ENCODE measurements at regions not wholly inside any gene's neighbourhood (a gene's known extent, or its start where the extent isn't known, plus 50 kb on each side); places are given as distances from the start of the nearest gene placed in this dataset.

DNA sequence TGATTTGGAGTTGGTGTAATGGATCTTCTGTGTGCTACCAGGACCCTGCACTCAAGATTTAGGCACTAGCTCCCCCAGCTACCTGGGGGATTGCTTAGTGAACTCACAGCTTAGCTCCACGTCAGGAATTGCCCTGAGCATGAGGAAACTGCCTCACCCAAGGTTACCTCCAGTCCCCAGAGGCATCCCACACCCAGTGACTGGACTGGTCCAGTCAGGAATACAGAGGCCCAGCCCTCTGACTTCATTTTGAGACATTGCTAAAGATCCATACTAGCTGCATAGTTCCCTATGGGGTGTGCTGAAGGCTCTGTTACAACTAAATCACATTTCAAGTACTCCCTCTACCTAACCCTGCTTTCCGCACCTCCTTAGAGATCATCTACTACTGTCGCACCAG is 364.7 kb downstream of the EFNA5 start:
- Histone ChIP-seq H3K27ac (no peak overlapping the region), H3K36me3 (no peaks in the 10 kb centered on the region), H3K9me3 (no peaks in the 10 kb centered on the region), H3K4me1 (no peaks in the 10 kb centered on the region), H3K4me3 (no peak overlapping the region), H3K27me3 (no peaks in the 10 kb centered on the region)
- intact Hi-C loops (cut with DNase I): no loop called here
- TF ChIP-seq POLR2A (IDR thresholded peaks at IDR 0.05): no peak
- TF ChIP-seq POLR2AphosphoS5 (IDR thresholded peaks at IDR 0.05): no peak
- TF ChIP-seq EP300 (IDR thresholded peaks at IDR 0.05): no peak
- no peak for TF ChIP-seq CTCF (IDR thresholded peaks at IDR 0.05)
- no peak for DNase-seq
- 85 to 87% methylated on average over 3 of the region's 3 CpGs for WGBS, 2 donors

DNA sequence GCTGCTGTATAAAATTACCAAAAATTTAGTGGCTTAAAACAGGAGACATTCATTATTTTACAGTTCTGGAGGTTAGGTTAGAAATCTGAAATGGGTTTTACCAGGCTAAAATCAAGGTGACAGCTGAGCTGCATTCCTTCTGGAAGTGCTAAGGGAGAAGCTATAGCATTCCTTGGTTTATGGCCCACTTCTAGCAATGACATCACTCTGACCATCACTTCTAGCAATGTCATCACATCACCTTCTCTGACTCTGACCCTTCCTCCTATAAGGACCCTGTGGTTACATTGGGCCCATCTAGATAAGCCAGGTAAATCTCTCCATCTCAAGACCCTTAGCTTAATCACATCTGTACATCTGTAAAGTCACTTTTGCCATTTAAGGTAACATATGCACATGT is 366.1 kb downstream of the EFNA5 start:
- DNase-seq: no peak
- no peak overlapping the region for H3K27ac ChIP-seq
- TF ChIP-seq POLR2AphosphoS5 (IDR thresholded peaks at IDR 0.05): no peak
- no peak for TF ChIP-seq CTCF (IDR thresholded peaks at IDR 0.05)
- TF ChIP-seq POLR2A (IDR thresholded peaks at IDR 0.05): no peak
- no peak for TF ChIP-seq EP300 (IDR thresholded peaks at IDR 0.05)

DNA sequence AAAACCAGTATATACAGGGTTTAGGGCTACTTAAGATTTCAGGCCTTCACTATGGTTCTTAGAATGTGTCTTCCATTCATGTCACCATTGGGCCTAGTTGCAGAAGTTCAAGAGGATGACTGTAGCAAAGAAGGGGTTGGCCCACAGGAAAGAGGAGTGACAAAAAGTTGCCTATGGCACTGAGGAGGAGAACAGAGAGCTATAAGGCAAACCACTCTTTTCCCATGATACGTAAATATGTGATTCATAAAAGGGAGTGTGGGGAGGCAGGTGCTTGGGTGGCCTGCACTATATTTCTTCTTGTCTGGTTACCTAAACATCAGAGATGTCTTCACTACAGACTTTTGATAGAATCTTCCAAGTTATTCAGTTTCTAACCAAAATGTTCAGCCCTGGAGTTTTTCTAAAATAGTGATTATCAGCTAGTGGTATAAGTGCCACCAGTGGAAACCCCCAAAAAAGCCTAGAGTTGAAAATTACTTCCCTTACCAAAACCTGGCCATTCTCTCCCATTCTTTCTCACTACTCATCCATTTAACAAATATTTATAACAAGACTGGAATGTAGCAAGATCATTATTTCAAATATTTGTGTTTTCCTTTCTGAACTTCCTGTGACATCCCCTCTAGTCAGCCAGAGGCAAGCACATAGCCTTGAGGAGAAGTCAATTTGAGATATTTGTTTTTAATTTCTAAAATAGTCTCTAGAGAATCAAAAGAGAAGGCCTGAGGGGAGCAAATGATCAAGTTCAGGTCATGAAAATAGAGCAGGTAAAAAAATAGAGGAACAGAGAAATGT is 367.4 kb downstream of the EFNA5 start:
- intact Hi-C loops (cut with DNase I): no loop called here
- no peaks in the 10 kb centered on the region for H3K27me3 ChIP-seq
- DNase-seq: no peak
- H3K36me3 ChIP-seq: no peaks in the 10 kb centered on the region
- TF ChIP-seq EP300 (IDR thresholded peaks at IDR 0.05) (no peak), POLR2A (IDR thresholded peaks at IDR 0.05) (no peak), POLR2AphosphoS5 (IDR thresholded peaks at IDR 0.05) (no peak), CTCF (IDR thresholded peaks at IDR 0.05) (no peak)
- 92 to 96% methylated on average over 1 of the region's 1 CpG for WGBS, 2 donors
- H3K9me3 ChIP-seq: no peaks in the 10 kb centered on the region
- no peak overlapping the region for H3K27ac ChIP-seq
- H3K4me1 ChIP-seq: no peaks in the 10 kb centered on the region
- H3K4me3 ChIP-seq: no peak overlapping the region

More for the DNA sequence above, 366.1 kb downstream of the EFNA5 start:
- Histone ChIP-seq H3K9me3 (no peaks in the 10 kb centered on the region), H3K27me3 (no peaks in the 10 kb centered on the region), H3K36me3 (no peaks in the 10 kb centered on the region), H3K4me1 (no peaks in the 10 kb centered on the region), H3K4me3 (no peak overlapping the region)
- intact Hi-C loops (cut with DNase I): no loop called here

GRCh38 chr5:107302441-107302840 is 368.3 kb downstream of the EFNA5 start:
- Histone ChIP-seq H3K9me3 (no peaks in the 10 kb centered on the region), H3K27me3 (no peaks in the 10 kb centered on the region), H3K27ac (no peak overlapping the region), H3K4me1 (no peaks in the 10 kb centered on the region), H3K36me3 (no peaks in the 10 kb centered on the region), H3K4me3 (no peak overlapping the region)
- DNase-seq: no peak
- TF ChIP-seq POLR2AphosphoS5 (IDR thresholded peaks at IDR 0.05) (no peak), CTCF (IDR thresholded peaks at IDR 0.05) (no peak), EP300 (IDR thresholded peaks at IDR 0.05) (no peak), POLR2A (IDR thresholded peaks at IDR 0.05) (no peak)
- WGBS, 2 donors: 90 to 95% methylated on average over 3 of the region's 3 CpGs
- intact Hi-C loops (cut with DNase I): no loop called here

DNA sequence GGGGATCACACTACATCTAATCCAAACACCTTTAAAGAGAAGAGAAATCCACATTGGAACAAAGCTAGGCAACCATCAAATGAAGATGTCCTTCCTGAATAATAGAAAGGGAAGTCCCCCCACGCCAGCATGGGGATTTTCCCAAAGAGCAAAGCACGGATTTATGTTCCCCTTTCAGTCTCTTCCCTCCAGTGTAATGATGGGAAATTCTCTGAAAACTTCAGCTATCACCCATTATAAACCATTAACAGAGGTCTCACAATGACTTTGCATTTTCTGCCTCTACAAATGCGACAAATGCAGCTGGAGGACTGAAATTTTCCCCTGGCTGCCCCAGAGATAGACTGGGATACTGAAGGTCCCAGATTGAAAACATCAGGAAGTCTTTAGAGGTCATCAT is 368.7 kb downstream of the EFNA5 start:
- no peak for DNase-seq
- intact Hi-C loops (cut with DNase I): no loop called here
- no peak for TF ChIP-seq POLR2A (IDR thresholded peaks at IDR 0.05)
- no peak for TF ChIP-seq CTCF (IDR thresholded peaks at IDR 0.05)
- no peak for TF ChIP-seq EP300 (IDR thresholded peaks at IDR 0.05)
- TF ChIP-seq POLR2AphosphoS5 (IDR thresholded peaks at IDR 0.05): no peak

More for the DNA sequence above, 368.7 kb downstream of the EFNA5 start:
- H3K4me1 ChIP-seq: no peaks in the 10 kb centered on the region
- H3K9me3 ChIP-seq: no peaks in the 10 kb centered on the region
- no peak overlapping the region for H3K27ac ChIP-seq
- H3K27me3 ChIP-seq: no peaks in the 10 kb centered on the region
- WGBS, 2 donors: 82 to 87% methylated on average over 3 of the region's 3 CpGs
- H3K36me3 ChIP-seq: no peaks in the 10 kb centered on the region
- no peak overlapping the region for H3K4me3 ChIP-seq

Data from sigmoid colon (tissue), 6 donors.